ENCODE measurements at regions not wholly inside any gene's neighbourhood (a gene's known extent, or its start where the extent isn't known, plus 50 kb on each side); places are given as distances from the start of the nearest gene placed in this dataset.

- DNase-seq (ENCODE audit: low spot score in 2 of 2, unreplicated experiment in 2 of 2): no peak
- Mint-ChIP-seq H3K4me3 (no peak overlapping the region), H3K27me3 (ENCODE audit: low read depth) (no peaks in the 10 kb centered on the region), H3K27ac (no peak overlapping the region), H3K4me1 (no peaks in the 10 kb centered on the region), H3K36me3 (peaks cover 11% of the 10 kb centered on the region), H3K9me3 (peaks cover 43% of the 10 kb centered on the region)
- TF ChIP-seq, protein P1, sequence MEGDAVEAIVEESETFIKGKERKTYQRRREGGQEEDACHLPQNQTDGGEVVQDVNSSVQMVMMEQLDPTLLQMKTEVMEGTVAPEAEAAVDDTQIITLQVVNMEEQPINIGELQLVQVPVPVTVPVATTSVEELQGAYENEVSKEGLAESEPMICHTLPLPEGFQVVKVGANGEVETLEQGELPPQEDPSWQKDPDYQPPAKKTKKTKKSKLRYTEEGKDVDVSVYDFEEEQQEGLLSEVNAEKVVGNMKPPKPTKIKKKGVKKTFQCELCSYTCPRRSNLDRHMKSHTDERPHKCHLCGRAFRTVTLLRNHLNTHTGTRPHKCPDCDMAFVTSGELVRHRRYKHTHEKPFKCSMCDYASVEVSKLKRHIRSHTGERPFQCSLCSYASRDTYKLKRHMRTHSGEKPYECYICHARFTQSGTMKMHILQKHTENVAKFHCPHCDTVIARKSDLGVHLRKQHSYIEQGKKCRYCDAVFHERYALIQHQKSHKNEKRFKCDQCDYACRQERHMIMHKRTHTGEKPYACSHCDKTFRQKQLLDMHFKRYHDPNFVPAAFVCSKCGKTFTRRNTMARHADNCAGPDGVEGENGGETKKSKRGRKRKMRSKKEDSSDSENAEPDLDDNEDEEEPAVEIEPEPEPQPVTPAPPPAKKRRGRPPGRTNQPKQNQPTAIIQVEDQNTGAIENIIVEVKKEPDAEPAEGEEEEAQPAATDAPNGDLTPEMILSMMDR (IDR thresholded peaks at IDR 0.05; ENCODE audit: unreplicated experiment): no peak
These were observed 249.4 kb upstream of the HMGA2 start for GRCh38 chr12:65574867-65575266.

- Mint-ChIP-seq H3K27ac (no peak overlapping the region), H3K4me3 (no peak overlapping the region), H3K36me3 (peaks cover 2% of the 10 kb centered on the region), H3K4me1 (peaks cover 26% of the 10 kb centered on the region), H3K9me3 (peaks cover 22% of the 10 kb centered on the region), H3K27me3 (ENCODE audit: low read depth) (no peaks in the 10 kb centered on the region)
- DNase-seq (ENCODE audit: low spot score in 2 of 2, unreplicated experiment in 2 of 2): no peak
- TF ChIP-seq, protein P1 (IDR thresholded peaks at IDR 0.05; ENCODE audit: unreplicated experiment): no peak
These were observed 240.3 kb upstream of the HMGA2 start for GRCh38 chr12:65584016-65584415.

- no peak overlapping the region for H3K4me3 Mint-ChIP-seq
These were observed 238.4 kb upstream of the HMGA2 start for GRCh38 chr12:65585648-65586602.

DNA sequence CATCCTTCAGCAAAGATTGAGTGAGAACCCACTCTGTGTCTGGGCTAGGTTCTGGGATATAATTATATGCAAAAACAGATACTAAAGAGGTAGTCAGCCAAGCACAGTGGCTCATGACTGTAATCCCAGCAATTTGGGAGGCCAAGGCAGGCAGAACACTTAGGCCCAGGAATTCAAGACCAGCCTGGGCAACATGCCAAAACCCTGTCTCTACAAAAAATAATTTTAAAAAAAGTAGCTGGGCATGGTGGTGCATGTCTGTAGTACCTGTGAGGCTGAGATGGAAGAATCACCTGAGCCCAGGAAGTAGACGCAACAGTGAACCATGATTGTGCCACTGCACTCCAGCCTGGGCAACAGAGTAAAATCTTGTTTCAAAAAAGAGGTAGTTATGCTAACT is 237.5 kb upstream of the HMGA2 start:
- no peaks in the 10 kb centered on the region for H3K9me3 Mint-ChIP-seq
- H3K27ac Mint-ChIP-seq: peak overlapping the region; percentile 10
- H3K4me1 Mint-ChIP-seq: peaks cover 30% of the 10 kb centered on the region
- no peaks in the 10 kb centered on the region for H3K27me3 Mint-ChIP-seq (ENCODE audit: low read depth)
- DNase-seq (ENCODE audit: low spot score in 2 of 2, unreplicated experiment in 2 of 2): no peak
- no peaks in the 10 kb centered on the region for H3K36me3 Mint-ChIP-seq
- H3K4me3 Mint-ChIP-seq: no peak overlapping the region
- TF ChIP-seq, protein P1 (IDR thresholded peaks at IDR 0.05; ENCODE audit: unreplicated experiment): no peak

More at GRCh38 chr12:65585648-65586602, 238.4 kb upstream of the HMGA2 start:
- no peaks in the 10 kb centered on the region for H3K36me3 Mint-ChIP-seq
- H3K9me3 Mint-ChIP-seq: peaks cover 6% of the 10 kb centered on the region
- DNase-seq (ENCODE audit: low spot score in 2 of 2, unreplicated experiment in 2 of 2): no peak
- H3K27ac Mint-ChIP-seq: peak overlapping the region; percentile 32
- peaks cover 26% of the 10 kb centered on the region for H3K4me1 Mint-ChIP-seq
- TF ChIP-seq, protein P1 (IDR thresholded peaks at IDR 0.05; ENCODE audit: unreplicated experiment): no peak
- H3K27me3 Mint-ChIP-seq (ENCODE audit: low read depth): no peaks in the 10 kb centered on the region

DNA sequence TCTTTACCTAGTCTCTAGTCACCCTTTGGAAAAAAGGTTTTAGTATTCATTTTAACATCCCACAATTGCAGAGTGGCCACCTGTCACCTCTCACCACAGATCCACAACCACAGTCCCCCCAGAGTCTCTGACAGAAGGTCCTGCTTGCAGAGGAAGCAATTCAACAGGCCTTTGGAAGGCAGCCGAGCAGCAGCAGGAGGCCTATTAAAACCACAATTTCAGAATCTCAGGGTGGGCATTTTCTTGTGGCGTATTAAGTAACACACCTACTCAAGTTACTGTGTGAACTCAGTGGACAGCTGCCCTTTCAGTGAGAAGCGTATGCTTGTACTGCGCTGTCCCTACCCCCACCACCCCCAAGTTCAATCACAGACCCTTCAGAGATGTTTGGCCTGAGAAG is 234.0 kb upstream of the HMGA2 start:
- TF ChIP-seq, protein P1 (IDR thresholded peaks at IDR 0.05; ENCODE audit: unreplicated experiment): no peak
- no peak for DNase-seq (ENCODE audit: low spot score in 2 of 2, unreplicated experiment in 2 of 2)
- Mint-ChIP-seq H3K36me3 (no peaks in the 10 kb centered on the region), H3K4me1 (peaks cover 61% of the 10 kb centered on the region), H3K27me3 (ENCODE audit: low read depth) (no peaks in the 10 kb centered on the region), H3K9me3 (no peaks in the 10 kb centered on the region), H3K27ac (no peak overlapping the region), H3K4me3 (no peak overlapping the region)

All from mesothelial cell of epicardium (in vitro differentiated cells).